Spleen (tissue), 7 donors: ENCODE measurements at regions not wholly inside any gene's neighbourhood (a gene's known extent, or its start where the extent isn't known, plus 50 kb on each side); places are given as distances from the start of the nearest gene placed in this dataset.

Source experiments
- POLR2AphosphoS5 ChIP-seq, 3 donors: sonication (generic); formaldehyde crosslinking; IDR thresholded peaks; one replicate each; pipeline ENCODE4 v1.5.1; 2017; ENCODE audit warnings: antibody characterized with exemption in 3 of 3
- TF ChIP-seq, protein P1 (sequence below), 11 experiments: fragments of 200-600 bp in 7 of 11; fragments of 450-650 bp in 4 of 11; sonication (generic) in 4 of 11; IDR thresholded peaks in 8 of 11; conservative IDR thresholded peaks in 3 of 11; 1 replicate in 7 of 11; 2 replicates in 4 of 11; pipeline versions ENCODE4 v1.4.0 to v1.8.0; 2016 to 2021; ENCODE audit warnings: antibody characterized with exemption in 11 of 11, inconsistent platforms in 4 of 11, mild to moderate bottlenecking in 1 of 11
- donor health status: DM: no; HTN: no; CAD: no; lungs with moderate emphysema.
- donor health status: DM: no; HTN: no; CAD: no.
- donor health status: DM: no; HTN: no; CAD: no.

DNA sequence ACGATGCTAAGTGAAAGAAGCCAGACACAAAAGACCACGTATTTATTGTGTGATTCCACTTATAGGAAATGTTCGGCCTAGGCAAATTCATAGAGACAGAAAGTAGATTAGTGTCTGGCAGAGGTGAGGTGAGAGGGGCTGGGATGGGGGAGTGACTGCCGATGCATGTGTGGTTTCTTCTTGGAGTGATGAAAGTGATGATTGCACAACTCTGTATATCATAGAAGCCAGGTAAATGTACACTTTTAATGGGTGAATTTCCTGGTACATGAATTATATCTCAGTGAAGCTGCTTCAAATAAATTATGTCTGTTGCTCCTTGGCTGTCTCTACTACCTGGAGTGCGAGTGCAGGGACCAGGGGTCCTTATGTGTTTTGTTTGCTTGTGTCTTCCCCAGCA lies 76.2 kb upstream of the PTCH1 start:
- TF ChIP-seq, protein P1, sequence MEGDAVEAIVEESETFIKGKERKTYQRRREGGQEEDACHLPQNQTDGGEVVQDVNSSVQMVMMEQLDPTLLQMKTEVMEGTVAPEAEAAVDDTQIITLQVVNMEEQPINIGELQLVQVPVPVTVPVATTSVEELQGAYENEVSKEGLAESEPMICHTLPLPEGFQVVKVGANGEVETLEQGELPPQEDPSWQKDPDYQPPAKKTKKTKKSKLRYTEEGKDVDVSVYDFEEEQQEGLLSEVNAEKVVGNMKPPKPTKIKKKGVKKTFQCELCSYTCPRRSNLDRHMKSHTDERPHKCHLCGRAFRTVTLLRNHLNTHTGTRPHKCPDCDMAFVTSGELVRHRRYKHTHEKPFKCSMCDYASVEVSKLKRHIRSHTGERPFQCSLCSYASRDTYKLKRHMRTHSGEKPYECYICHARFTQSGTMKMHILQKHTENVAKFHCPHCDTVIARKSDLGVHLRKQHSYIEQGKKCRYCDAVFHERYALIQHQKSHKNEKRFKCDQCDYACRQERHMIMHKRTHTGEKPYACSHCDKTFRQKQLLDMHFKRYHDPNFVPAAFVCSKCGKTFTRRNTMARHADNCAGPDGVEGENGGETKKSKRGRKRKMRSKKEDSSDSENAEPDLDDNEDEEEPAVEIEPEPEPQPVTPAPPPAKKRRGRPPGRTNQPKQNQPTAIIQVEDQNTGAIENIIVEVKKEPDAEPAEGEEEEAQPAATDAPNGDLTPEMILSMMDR (IDR thresholded peaks at IDR 0.05 in 8 of 11, conservative IDR thresholded peaks at IDR 0.05 in 3 of 11) = no peak
- TF ChIP-seq POLR2AphosphoS5 (IDR thresholded peaks at IDR 0.05) = no peak
